Esophagus muscularis mucosa (tissue), 4 donors: ENCODE measurements at regions not wholly inside any gene's neighbourhood (a gene's known extent, or its start where the extent isn't known, plus 50 kb on each side); places are given as distances from the start of the nearest gene placed in this dataset.

Experiments used
- DNase-seq: peaks from one replicate; pipeline ENCODE4 v3.0.0-alpha.2; 2017; ENCODE audit errors: extremely low spot score
- H3K27ac ChIP-seq, 4 donors: fragments of 200-600 bp; sonication (generic); replicated peaks in 1 of 4; 1 replicate in 3 of 4; 2 replicates in 1 of 4; pipeline ENCODE4 v1.5.1; 2016 to 2019; ENCODE audit warnings: mild to moderate bottlenecking in 1 of 4
- H3K27me3 ChIP-seq, 4 donors: fragments of 200-600 bp; sonication (generic); one replicate each; pipeline versions ENCODE4 v1.5.1 to v1.6.0; 2016 to 2019
- H3K36me3 ChIP-seq, 4 donors: fragments of 200-600 bp; sonication (generic); one replicate each; pipeline ENCODE4 v1.5.1; 2016 to 2019
- H3K4me1 ChIP-seq, 4 donors: fragments of 200-600 bp; sonication (generic); one replicate each; pipeline ENCODE4 v1.5.1; 2016 to 2019
- H3K4me3 ChIP-seq, 4 donors: fragments of 200-600 bp; sonication (generic); 1 replicate in 2 of 4; 2 replicates in 2 of 4; pipeline ENCODE4 v1.5.1; 2016 to 2019; ENCODE audit warnings: mild to moderate bottlenecking in 4 of 4, moderate library complexity in 1 of 4
- H3K9me3 ChIP-seq, 4 donors: fragments of 200-600 bp; sonication (generic); 1 replicate in 3 of 4; 2 replicates in 1 of 4; pipeline ENCODE4 v1.5.1; 2016 to 2019
- EP300 ChIP-seq: sonication (generic); formaldehyde crosslinking; IDR thresholded peaks from one replicate; pipeline ENCODE4 v1.6.1; 2017; ENCODE audit warnings: antibody characterized with exemption
- POLR2A ChIP-seq: fragments of 450-650 bp; IDR thresholded peaks from one replicate; pipeline ENCODE4 v1.6.1; 2017; ENCODE audit warnings: antibody characterized with exemption, moderate library complexity, mild to moderate bottlenecking, low read depth
- POLR2AphosphoS5 ChIP-seq, 2 donors: sonication (generic); formaldehyde crosslinking; IDR thresholded peaks; one replicate each; pipeline ENCODE4 v1.6.1; 2017; ENCODE audit warnings: antibody characterized with exemption in 2 of 2
- whole genome bisulfite sequencing: methylation state at CpG from one replicate; pipeline ENCODE4 v1.1.5; 2018; 5-methylcytosine and 5-hydroxymethylcytosine counted together
- intact Hi-C: fragments of 100-400 bp; cut with DNase I; formaldehyde crosslinking; loops from one replicate; pipeline ENCODE4 v1.15.1; 2023
- TF ChIP-seq, protein P1 (sequence below), 3 experiments: fragments of 200-600 bp in 2 of 3; fragments of 450-650 bp in 1 of 3; sonication (generic) in 2 of 3; IDR thresholded peaks; one replicate each; pipeline ENCODE4 v1.5.1; 2017 to 2019; ENCODE audit warnings: antibody characterized with exemption in 3 of 3, mild to moderate bottlenecking in 2 of 3, moderate library complexity in 1 of 3

GRCh38 chr17:73944366-73944765 lies 259.1 kb upstream of the RPL38 start:
- 86% methylated on average over 5 of the region's 5 CpGs for WGBS
- intact Hi-C loops, result no loop called here
- no peak overlapping the region for H3K27ac ChIP-seq
- peaks cover 0 to 9% (median 4%) of the 10 kb centered on the region in 4 donors for H3K9me3 ChIP-seq
- peak; percentile 60 for DNase-seq
- H3K27me3 ChIP-seq, result peaks cover 0 to 67% (median 0%) of the 10 kb centered on the region in 4 donors
- H3K4me3 ChIP-seq, result no peak overlapping the region
- no peaks in the 10 kb centered on the region for H3K36me3 ChIP-seq
- no peaks in the 10 kb centered on the region for H3K4me1 ChIP-seq
- no peak for TF ChIP-seq EP300
- TF ChIP-seq POLR2AphosphoS5 (IDR thresholded peaks at IDR 0.05), result no peak
- TF ChIP-seq POLR2A, result no peak
- TF ChIP-seq, protein P1, sequence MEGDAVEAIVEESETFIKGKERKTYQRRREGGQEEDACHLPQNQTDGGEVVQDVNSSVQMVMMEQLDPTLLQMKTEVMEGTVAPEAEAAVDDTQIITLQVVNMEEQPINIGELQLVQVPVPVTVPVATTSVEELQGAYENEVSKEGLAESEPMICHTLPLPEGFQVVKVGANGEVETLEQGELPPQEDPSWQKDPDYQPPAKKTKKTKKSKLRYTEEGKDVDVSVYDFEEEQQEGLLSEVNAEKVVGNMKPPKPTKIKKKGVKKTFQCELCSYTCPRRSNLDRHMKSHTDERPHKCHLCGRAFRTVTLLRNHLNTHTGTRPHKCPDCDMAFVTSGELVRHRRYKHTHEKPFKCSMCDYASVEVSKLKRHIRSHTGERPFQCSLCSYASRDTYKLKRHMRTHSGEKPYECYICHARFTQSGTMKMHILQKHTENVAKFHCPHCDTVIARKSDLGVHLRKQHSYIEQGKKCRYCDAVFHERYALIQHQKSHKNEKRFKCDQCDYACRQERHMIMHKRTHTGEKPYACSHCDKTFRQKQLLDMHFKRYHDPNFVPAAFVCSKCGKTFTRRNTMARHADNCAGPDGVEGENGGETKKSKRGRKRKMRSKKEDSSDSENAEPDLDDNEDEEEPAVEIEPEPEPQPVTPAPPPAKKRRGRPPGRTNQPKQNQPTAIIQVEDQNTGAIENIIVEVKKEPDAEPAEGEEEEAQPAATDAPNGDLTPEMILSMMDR (IDR thresholded peaks at IDR 0.05), result no peak

GRCh38 chr17:73947281-73947965 lies 256.1 kb upstream of the RPL38 start:
- H3K4me3 ChIP-seq, result no peak overlapping the region
- WGBS, result 82% methylated on average over 13 of the region's 13 CpGs
- H3K27me3 ChIP-seq, result peaks cover 0 to 74% (median 8%) of the 10 kb centered on the region in 4 donors
- TF ChIP-seq POLR2AphosphoS5 (IDR thresholded peaks at IDR 0.05) (no peak), POLR2A (no peak), EP300 (no peak)
- TF ChIP-seq, protein P1 (IDR thresholded peaks at IDR 0.05), result no peak
- DNase-seq, result no peak
- peaks cover 2 to 8% (median 6%) of the 10 kb centered on the region in 4 donors for H3K4me1 ChIP-seq
- no peak overlapping the region for H3K27ac ChIP-seq
- intact Hi-C loops, result no loop called here
- H3K9me3 ChIP-seq, result peaks cover 0 to 9% (median 4%) of the 10 kb centered on the region in 4 donors
- no peaks in the 10 kb centered on the region for H3K36me3 ChIP-seq

- H3K4me3 ChIP-seq, result no peak overlapping the region
- no peak overlapping the region for H3K27ac ChIP-seq
- no peak for DNase-seq
- 91% methylated on average over 4 of the region's 4 CpGs for WGBS
- H3K9me3 ChIP-seq, result peaks cover 0 to 9% (median 4%) of the 10 kb centered on the region in 4 donors
- TF ChIP-seq POLR2A, result no peak
- TF ChIP-seq, protein P1 (IDR thresholded peaks at IDR 0.05), result no peak
- TF ChIP-seq POLR2AphosphoS5 (IDR thresholded peaks at IDR 0.05), result no peak
- TF ChIP-seq EP300, result no peak
- H3K4me1 ChIP-seq, result peaks cover 4 to 13% (median 12%) of the 10 kb centered on the region in 4 donors
- no peaks in the 10 kb centered on the region for H3K36me3 ChIP-seq
- intact Hi-C loops, result no loop called here
- peaks cover 0 to 75% (median 13%) of the 10 kb centered on the region in 4 donors for H3K27me3 ChIP-seq
These were observed 255.5 kb upstream of the RPL38 start for GRCh38 chr17:73947966-73948355.

- peaks cover 0 to 86% (median 17%) of the 10 kb centered on the region in 4 donors for H3K27me3 ChIP-seq
- intact Hi-C loops, result loop anchor here (10.0 kb wide), 1 partner anchor 525 kb away; no protein-coding TSS in a partner anchor
These were observed 253.4 kb upstream of the RPL38 start for GRCh38 chr17:73949903-73950592.

More at GRCh38 chr17:73949903-73950592, 253.4 kb upstream of the RPL38 start:
- no peaks in the 10 kb centered on the region for H3K36me3 ChIP-seq
- TF ChIP-seq POLR2AphosphoS5 (IDR thresholded peaks at IDR 0.05) (no peak), POLR2A (no peak), EP300 (no peak)
- TF ChIP-seq, protein P1 (IDR thresholded peaks at IDR 0.05), result no peak
- DNase-seq, result no peak
- H3K4me3 ChIP-seq, result no peak overlapping the region
- H3K27ac ChIP-seq, result no peak overlapping the region
- H3K9me3 ChIP-seq, result peaks cover 0 to 9% (median 4%) of the 10 kb centered on the region in 4 donors
- WGBS, result 73% methylated on average over 13 of the region's 13 CpGs
- H3K4me1 ChIP-seq, result peaks cover 4 to 15% (median 13%) of the 10 kb centered on the region in 4 donors
